ENCODE measurements at regions not wholly inside any gene's neighbourhood (a gene's known extent, or its start where the extent isn't known, plus 50 kb on each side); places are given as distances from the start of the nearest gene placed in this dataset.

GRCh38 chr4:147136751-147137150, 191.1 kb upstream of the TTC29 start:
- no peak overlapping the region for H2AK5ac ChIP-seq (ENCODE audit: low read depth, low read length)
- no peak overlapping the region for H3K14ac ChIP-seq (ENCODE audit: insufficient read length)
- WGBS, 2 experiments (ENCODE audit: extremely low coverage in 1 of 2, insufficient coverage in 1 of 2, insufficient read length in 1 of 2, insufficient replicate concordance in 2 of 2, low coverage in 1 of 2, low lambda C conversion rate in 2 of 2, missing lambda C conversion rate in 1 of 2) = 87% methylated on average over 5 of the region's 5 CpGs; no CpG with 5 or more reads in 1 of the 2 experiments
- no peaks in the 10 kb centered on the region for H3K79me2 ChIP-seq (ENCODE audit: control insufficient read depth in 1 of 2, insufficient read depth in 2 of 2, low read length in 2 of 2)
- no peak overlapping the region for H3K23ac ChIP-seq (ENCODE audit: insufficient read length)
- no peak overlapping the region for H2BK12ac ChIP-seq (ENCODE audit: low read depth, low read length)
- no peak overlapping the region for H3K4ac ChIP-seq (replicated peaks; ENCODE audit: insufficient read length, low read depth, low read length)
- no peak overlapping the region for H4K8ac ChIP-seq (ENCODE audit: extremely low read depth, insufficient read depth, low read length)
- H3K9me3 ChIP-seq (ENCODE audit: insufficient read depth in 2 of 2, low read depth in 1 of 2, low read length in 1 of 2) = no peaks in the 10 kb centered on the region
- no peak overlapping the region for H3K4me2 ChIP-seq (ENCODE audit: insufficient read depth in 1 of 2, low read depth in 2 of 2, low read length in 2 of 2)
- H2BK5ac ChIP-seq (ENCODE audit: low read depth, low read length) = no peak overlapping the region
- H3K4me1 ChIP-seq (replicated peaks in 1 of 4; ENCODE audit: control insufficient read depth in 3 of 4, insufficient read depth in 4 of 4, low read length in 3 of 4) = no peaks in the 10 kb centered on the region
- H3K18ac ChIP-seq (ENCODE audit: extremely low read depth, low read length) = no peak overlapping the region
- ChIA-PET POLR2A (ENCODE audit: partially characterized antibody) (no interaction called here), CTCF (ENCODE audit: partially characterized antibody) (interaction anchor here (1.3 kb wide), 1 partner anchor 455 kb away, joined by 3 read pairs; no protein-coding TSS in a partner anchor)
- no peak overlapping the region for H4K91ac ChIP-seq (replicated peaks; ENCODE audit: insufficient read length, low read length)
- no peak overlapping the region for H3K9ac ChIP-seq (replicated peaks in 1 of 4; ENCODE audit: extremely low read depth in 1 of 4, low read depth in 3 of 4, low read length in 3 of 4)
- no peak overlapping the region for H2BK120ac ChIP-seq (replicated peaks; ENCODE audit: low read depth, low read length)
- no peak overlapping the region for H4K5ac ChIP-seq (ENCODE audit: insufficient read length, low read depth, low read length)
- H3K79me1 ChIP-seq (ENCODE audit: low read depth, low read length) = no peaks in the 10 kb centered on the region
- no peak overlapping the region for H2BK20ac ChIP-seq (ENCODE audit: low read length)
- H3K27me3 ChIP-seq (replicated peaks in 1 of 4; ENCODE audit: control insufficient read depth in 3 of 4, extremely low read depth in 1 of 4, insufficient read depth in 3 of 4, low read length in 3 of 4) = no peaks in the 10 kb centered on the region
- FAIRE-seq (no peak), DNase-seq (ENCODE audit: low read depth in 1 of 2, low spot score in 2 of 2) (no peak)
- no peak overlapping the region for H3K56ac ChIP-seq (replicated peaks; ENCODE audit: insufficient read length, low read depth, low read length)
- no peaks in the 10 kb centered on the region for H3K36me3 ChIP-seq (ENCODE audit: control insufficient read depth in 2 of 4, insufficient read depth in 4 of 4, low read length in 3 of 4)
- no peak overlapping the region for H2BK15ac ChIP-seq (ENCODE audit: low read length)
- H3K27ac ChIP-seq (ENCODE audit: low read depth, low read length) = no peak overlapping the region
- no peak overlapping the region for H3K4me3 ChIP-seq (ENCODE audit: extremely low read depth in 1 of 4, insufficient read depth in 2 of 4, low read depth in 3 of 4, low read length in 4 of 4)
- TF ChIP-seq TAF7 (optimal IDR thresholded peaks at IDR 0.05; ENCODE audit: borderline replicate concordance, low read depth, low read length) (no peak), MAFK (IDR thresholded peaks at IDR 0.05; ENCODE audit: low read depth, low read length) (no peak), CBX8 (IDR thresholded peaks at IDR 0.05; ENCODE audit: borderline replicate concordance, low read depth, low read length) (no peak), FOSL1 (IDR thresholded peaks at IDR 0.05; ENCODE audit: insufficient read depth, low read depth, low read length) (no peak), TCF12 (IDR thresholded peaks at IDR 0.05; ENCODE audit: low read depth, low read length) (no peak), CREB1 (IDR thresholded peaks at IDR 0.05) (no peak), GTF2F1 (IDR thresholded peaks at IDR 0.05; ENCODE audit: borderline replicate concordance, low read depth, low read length) (no peak), NANOG (IDR thresholded peaks at IDR 0.05; ENCODE audit: insufficient read depth, low read depth, low read length, poor library complexity, severe bottlenecking) (no peak), POLR2AphosphoS5 (IDR thresholded peaks at IDR 0.05; ENCODE audit: low read depth, low read length) (no peak)
- H4K20me1 ChIP-seq (replicated peaks in 1 of 2; ENCODE audit: control insufficient read depth in 1 of 2, insufficient read depth in 2 of 2, low read length in 2 of 2) = no peaks in the 10 kb centered on the region
- peak overlapping the region; percentile 70; the same call in 1 of the 2 replicates for H2AFZ ChIP-seq (ENCODE audit: low read length)
- no peaks in the 10 kb centered on the region for H3K23me2 ChIP-seq (ENCODE audit: low read depth, low read length)
